ENCODE measurements at regions not wholly inside any gene's neighbourhood (a gene's known extent, or its start where the extent isn't known, plus 50 kb on each side); places are given as distances from the start of the nearest gene placed in this dataset.

GRCh38 chr4:31051151-31051550, 331.0 kb downstream of the PCDH7 start:
- FAIRE-seq (no peak), DNase-seq (no peak)
- no peak overlapping the region for H3K27ac ChIP-seq (ENCODE audit: low read depth in 2 of 2, low read length in 2 of 2)
- intact Hi-C loops (cut with DNase I) = no loop called here
- no peaks in the 10 kb centered on the region for H3K36me3 ChIP-seq (ENCODE audit: control insufficient read depth in 2 of 3, insufficient read depth in 3 of 3, low read length in 3 of 3)
- H3K27me3 ChIP-seq (ENCODE audit: control insufficient read depth, insufficient read depth, low read length) = no peaks in the 10 kb centered on the region
- H3K4me1 ChIP-seq (ENCODE audit: control insufficient read depth in 2 of 3, insufficient read depth in 2 of 3, low read depth in 1 of 3, low read length in 3 of 3) = no peaks in the 10 kb centered on the region
- H3K9me3 ChIP-seq (ENCODE audit: control insufficient read depth in 2 of 3, insufficient read depth in 1 of 3, low read length in 3 of 3) = no peaks in the 10 kb centered on the region
- H3K4me3 ChIP-seq (ENCODE audit: low read length in 3 of 3) = no peak overlapping the region
- H3K9ac ChIP-seq (ENCODE audit: low read length in 3 of 3) = no peak overlapping the region
- TF ChIP-seq CTCF (IDR thresholded peaks at IDR 0.05; ENCODE audit: borderline replicate concordance, extremely low read depth, insufficient read depth) = no peak

GRCh38 chr4:31051565-31051964, 331.4 kb downstream of the PCDH7 start:
- no peak overlapping the region for H3K27ac ChIP-seq (ENCODE audit: low read depth in 2 of 2, low read length in 2 of 2)
- H3K4me1 ChIP-seq (ENCODE audit: control insufficient read depth in 2 of 3, insufficient read depth in 2 of 3, low read depth in 1 of 3, low read length in 3 of 3) = no peaks in the 10 kb centered on the region
- DNase-seq (no peak), FAIRE-seq (no peak)
- no peak for TF ChIP-seq CTCF (IDR thresholded peaks at IDR 0.05; ENCODE audit: borderline replicate concordance, extremely low read depth, insufficient read depth)
- intact Hi-C loops (cut with DNase I) = no loop called here
- H3K9me3 ChIP-seq (ENCODE audit: control insufficient read depth in 2 of 3, insufficient read depth in 1 of 3, low read length in 3 of 3) = no peaks in the 10 kb centered on the region
- H3K36me3 ChIP-seq (ENCODE audit: control insufficient read depth in 2 of 3, insufficient read depth in 3 of 3, low read length in 3 of 3) = no peaks in the 10 kb centered on the region
- H3K9ac ChIP-seq (ENCODE audit: low read length in 3 of 3) = no peak overlapping the region
- H3K27me3 ChIP-seq (ENCODE audit: control insufficient read depth, insufficient read depth, low read length) = no peaks in the 10 kb centered on the region
- H3K4me3 ChIP-seq (ENCODE audit: low read length in 3 of 3) = no peak overlapping the region

- Histone ChIP-seq H3K9ac (ENCODE audit: low read length in 3 of 3) (no peak overlapping the region), H3K4me3 (ENCODE audit: low read length in 3 of 3) (no peak overlapping the region), H3K27ac (ENCODE audit: low read depth in 2 of 2, low read length in 2 of 2) (no peak overlapping the region), H3K4me1 (ENCODE audit: control insufficient read depth in 2 of 3, insufficient read depth in 2 of 3, low read depth in 1 of 3, low read length in 3 of 3) (no peaks in the 10 kb centered on the region), H3K36me3 (ENCODE audit: control insufficient read depth in 2 of 3, insufficient read depth in 3 of 3, low read length in 3 of 3) (no peaks in the 10 kb centered on the region), H3K27me3 (ENCODE audit: control insufficient read depth, insufficient read depth, low read length) (no peaks in the 10 kb centered on the region), H3K9me3 (ENCODE audit: control insufficient read depth in 2 of 3, insufficient read depth in 1 of 3, low read length in 3 of 3) (no peaks in the 10 kb centered on the region)
- no peak for TF ChIP-seq CTCF (IDR thresholded peaks at IDR 0.05; ENCODE audit: borderline replicate concordance, extremely low read depth, insufficient read depth)
- FAIRE-seq (no peak), DNase-seq (no peak)
- intact Hi-C loops (cut with DNase I) = no loop called here
Measured at GRCh38 chr4:31052519-31052918, 332.4 kb downstream of the PCDH7 start.

GRCh38 chr4:31053451-31053850, 333.3 kb downstream of the PCDH7 start:
- no peak for DNase-seq
- no peak overlapping the region for H3K27ac ChIP-seq (ENCODE audit: low read depth in 2 of 2, low read length in 2 of 2)
- H3K4me3 ChIP-seq (ENCODE audit: low read length in 3 of 3) = no peak overlapping the region
- TF ChIP-seq CTCF (IDR thresholded peaks at IDR 0.05; ENCODE audit: borderline replicate concordance, extremely low read depth, insufficient read depth) = no peak
- intact Hi-C loops (cut with DNase I) = no loop called here
- no peaks in the 10 kb centered on the region for H3K9me3 ChIP-seq (ENCODE audit: control insufficient read depth in 2 of 3, insufficient read depth in 1 of 3, low read length in 3 of 3)
- FAIRE-seq = no peak
- H3K9ac ChIP-seq (ENCODE audit: low read length in 3 of 3) = no peak overlapping the region
- H3K4me1 ChIP-seq (ENCODE audit: control insufficient read depth in 2 of 3, insufficient read depth in 2 of 3, low read depth in 1 of 3, low read length in 3 of 3) = no peaks in the 10 kb centered on the region
- H3K27me3 ChIP-seq (ENCODE audit: control insufficient read depth, insufficient read depth, low read length) = no peaks in the 10 kb centered on the region
- no peaks in the 10 kb centered on the region for H3K36me3 ChIP-seq (ENCODE audit: control insufficient read depth in 2 of 3, insufficient read depth in 3 of 3, low read length in 3 of 3)

Data from kidney (tissue), 13 donors.